Forelimb muscle (tissue), 1 donor: ENCODE measurements at regions not wholly inside any gene's neighbourhood (a gene's known extent, or its start where the extent isn't known, plus 50 kb on each side); places are given as distances from the start of the nearest gene placed in this dataset.
"Not testable (repeated sequence)": the region's sequence is repeated elsewhere in the genome, so short reads cannot be mapped to it uniquely, and the experiment has no call there.

Source experiments
- DNase-seq: peaks from one replicate; pipeline ENCODE4 v3.0.0-alpha.2; 2013; ENCODE audit warnings: low read depth

DNA sequence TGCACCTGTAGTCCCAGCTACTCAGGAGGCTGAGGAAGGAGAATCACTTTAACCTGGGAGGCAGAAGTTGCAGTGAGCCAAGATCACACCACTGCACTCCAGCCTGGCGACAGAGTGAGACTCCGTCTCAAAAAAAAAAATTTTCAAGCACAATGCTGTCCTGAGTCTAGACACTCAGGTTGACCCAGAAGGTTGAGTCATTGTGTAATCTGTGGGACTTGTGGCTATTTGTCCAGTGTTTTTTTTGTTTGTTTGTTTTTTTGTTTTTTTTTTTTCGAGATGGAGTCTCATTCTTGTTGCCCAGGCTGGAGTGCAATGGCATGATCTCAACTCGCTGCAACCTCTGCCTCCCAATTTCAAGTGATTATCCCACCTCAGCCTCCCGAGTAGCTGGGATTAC lies 74.3 kb upstream of the SOX13 start:
- not testable (repeated sequence) for DNase-seq

DNA sequence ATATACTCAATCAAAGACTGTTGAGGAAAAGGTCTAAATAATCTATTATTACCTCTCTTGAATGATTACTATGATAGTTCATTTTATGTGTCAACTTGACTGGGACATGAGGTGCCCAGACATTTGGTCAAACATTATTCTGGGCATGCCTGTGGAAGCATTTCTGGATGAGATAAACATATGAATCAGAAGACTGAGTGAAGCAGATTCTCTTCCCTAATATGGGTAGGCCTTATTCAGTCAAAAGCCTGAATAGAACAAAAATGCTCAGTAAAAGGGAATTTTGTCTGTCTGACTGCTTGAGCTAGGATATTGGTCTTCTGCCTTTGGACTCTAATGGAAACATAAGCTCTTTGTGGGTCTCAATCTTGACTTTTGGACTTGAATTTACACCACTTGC lies 73.3 kb upstream of the SOX13 start:
- no peak for DNase-seq

DNA sequence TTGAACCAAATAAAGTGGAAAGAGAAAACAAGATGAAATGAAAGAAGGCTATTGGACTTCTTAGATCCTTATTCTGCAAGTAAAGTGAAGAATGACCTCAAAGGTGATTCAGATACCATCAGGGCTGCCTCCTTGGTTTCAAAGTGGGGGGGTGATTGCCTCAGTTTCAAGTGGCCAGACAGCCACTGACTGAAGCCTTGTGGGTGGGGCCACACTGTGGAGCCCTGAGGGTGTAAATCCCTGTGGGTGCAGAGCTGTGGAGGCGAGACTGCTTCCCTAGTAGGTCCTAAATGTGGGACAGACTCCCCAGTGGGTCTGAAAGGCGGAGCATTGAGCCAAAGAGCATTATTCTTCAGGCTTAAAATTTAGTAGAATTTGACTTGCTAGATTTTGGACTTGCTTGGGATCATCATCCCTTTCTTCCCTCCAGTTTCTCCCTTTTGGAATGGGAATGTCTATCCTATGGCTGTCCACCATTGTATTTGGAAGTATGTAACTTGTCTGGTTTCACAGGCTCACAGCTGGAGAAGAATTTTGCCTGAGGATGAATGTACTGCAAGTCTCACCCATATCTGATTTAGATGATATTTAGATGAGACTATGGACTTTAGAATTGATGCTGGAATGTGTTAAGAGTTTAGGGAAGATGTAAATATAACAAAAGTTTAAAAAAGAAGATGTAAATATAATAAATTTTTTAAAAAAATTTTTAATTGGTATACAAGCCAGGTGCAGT lies 71.6 kb upstream of the SOX13 start:
- no peak for DNase-seq

DNA sequence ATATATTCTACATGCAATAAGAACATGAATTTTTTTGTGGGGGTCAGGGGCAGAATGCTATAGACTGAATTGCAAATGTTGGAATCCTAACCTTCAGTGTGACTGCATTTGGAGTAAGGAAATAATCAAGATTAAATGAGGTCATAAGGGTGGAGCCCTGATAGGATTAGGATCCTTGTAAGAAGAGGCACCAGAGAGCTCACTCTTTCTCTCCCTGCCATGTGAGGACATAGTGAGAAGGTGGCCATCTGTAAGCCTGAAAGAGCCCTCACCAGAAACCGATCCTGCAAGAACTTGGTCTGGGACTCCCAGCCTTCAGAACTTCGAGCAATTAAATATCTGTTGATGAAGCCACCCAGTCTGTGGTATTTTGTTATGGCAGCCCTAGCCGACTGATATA lies 70.3 kb upstream of the SOX13 start:
- no peak for DNase-seq

DNA sequence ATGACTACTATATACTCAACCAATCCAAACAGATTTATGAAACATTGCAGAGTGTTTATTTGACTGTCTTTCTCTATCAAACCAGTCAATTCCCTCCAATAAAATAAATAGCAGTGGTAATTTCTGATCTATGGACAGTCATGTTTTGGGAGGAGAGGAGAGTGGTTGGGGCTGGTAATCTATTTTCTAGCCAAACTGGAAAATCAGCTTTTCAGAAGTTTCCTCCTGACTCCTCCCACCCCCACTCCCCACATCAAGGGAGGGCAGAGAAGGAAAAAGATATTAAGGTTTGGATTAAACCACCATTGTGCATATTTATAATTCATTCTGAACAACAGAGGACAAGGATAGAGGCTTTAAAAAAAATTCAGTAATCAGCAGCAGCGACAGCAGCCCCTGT lies 69.4 kb upstream of the SOX13 start:
- no peak for DNase-seq

DNA sequence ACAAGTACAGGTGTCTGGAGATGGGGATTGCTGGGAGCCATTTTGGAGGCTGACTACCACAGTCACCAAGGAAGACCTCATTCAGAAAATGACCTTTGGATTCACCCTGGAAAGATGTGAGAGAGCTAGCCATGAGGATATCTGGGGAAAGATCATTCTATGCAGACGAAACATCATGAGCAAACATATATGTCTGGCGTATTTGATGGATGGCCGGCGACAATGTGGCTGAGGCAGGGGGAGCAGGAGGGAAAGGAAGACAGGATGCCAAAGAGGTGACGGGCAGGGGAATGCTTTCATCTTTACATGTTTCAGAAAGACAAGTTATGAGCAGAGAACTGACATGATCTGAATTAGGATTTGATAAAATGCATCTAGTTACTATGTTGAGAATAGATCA lies 61.5 kb upstream of the SOX13 start:
- DNase-seq: no peak

DNA sequence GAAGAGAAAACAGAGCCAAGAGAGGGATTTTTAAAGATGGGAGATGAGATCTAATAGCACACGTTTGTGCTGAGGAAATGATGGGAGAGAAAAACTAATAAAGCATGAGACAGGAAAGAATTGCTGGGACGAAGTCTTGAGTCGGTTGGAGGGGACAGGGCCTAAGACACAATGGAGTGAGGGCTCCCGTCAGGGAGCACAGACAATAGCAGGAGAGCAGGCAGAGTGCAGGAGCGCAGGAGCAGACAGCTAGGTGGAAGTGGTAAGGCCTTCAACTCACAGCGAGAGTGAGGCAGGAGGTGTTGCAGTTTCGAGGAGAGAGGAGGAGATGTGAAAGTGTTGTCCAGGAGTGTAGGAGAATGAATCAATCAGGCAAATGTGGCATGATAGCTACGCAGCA lies 59.9 kb upstream of the SOX13 start:
- no peak for DNase-seq

DNA sequence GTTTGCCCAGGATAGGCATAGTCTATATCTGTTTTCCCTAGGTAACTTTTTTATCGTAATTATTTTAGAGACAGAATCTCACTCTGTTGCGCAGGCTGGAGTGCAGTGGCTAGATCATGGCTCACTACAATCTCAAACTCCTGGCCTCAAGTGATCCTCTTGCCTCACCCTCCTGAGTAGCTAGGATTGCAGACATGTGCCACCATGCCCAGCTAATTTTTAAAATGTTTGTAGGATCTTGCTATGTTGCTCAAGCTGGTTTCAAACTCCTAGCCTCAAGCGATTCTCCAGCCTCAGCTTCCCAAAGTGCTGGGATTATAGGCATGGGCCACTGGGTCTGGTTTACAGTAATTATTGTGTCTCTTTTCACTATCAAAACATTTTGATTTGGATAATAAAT lies 58.6 kb upstream of the SOX13 start:
- no peak for DNase-seq

DNA sequence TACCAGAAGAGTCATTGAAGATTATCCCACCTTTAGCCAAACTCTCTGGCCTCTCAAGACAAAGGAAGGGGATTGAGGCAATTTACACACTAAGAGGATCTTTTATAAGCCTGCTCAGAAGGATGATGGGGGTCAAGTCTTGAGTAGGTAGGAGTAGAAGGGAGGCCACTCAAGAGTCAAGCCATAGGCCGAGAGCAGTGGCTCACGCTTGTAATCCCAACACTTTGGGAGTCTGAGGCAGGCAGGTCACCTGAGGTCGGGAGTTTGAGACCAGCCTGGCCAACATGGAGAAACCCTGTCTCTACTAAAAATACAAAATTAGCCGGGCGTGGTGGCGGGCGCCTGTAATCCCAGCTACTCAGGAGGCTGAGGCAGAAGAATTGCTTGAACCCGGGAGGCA lies 58.0 kb upstream of the SOX13 start:
- DNase-seq: not testable (repeated sequence)

DNA sequence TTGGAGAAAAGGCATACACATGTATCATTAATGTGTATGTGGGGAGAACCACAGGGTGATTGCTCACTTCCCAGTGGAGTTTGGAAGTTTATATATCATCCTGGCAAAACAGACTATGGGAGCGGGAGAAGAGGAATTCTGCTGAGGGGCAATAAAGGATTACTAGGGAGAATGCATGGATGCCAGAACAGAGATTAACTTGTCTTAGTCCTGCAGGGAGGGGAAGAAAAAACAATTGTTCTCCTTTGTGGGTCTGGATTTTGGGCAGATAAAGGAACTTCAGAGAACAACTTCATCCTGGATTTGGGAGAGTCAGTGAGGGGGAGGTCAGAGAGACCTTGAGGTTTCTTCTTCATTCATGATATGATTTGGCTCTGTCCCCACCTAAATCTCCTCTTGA lies 55.9 kb upstream of the SOX13 start:
- DNase-seq: no peak

DNA sequence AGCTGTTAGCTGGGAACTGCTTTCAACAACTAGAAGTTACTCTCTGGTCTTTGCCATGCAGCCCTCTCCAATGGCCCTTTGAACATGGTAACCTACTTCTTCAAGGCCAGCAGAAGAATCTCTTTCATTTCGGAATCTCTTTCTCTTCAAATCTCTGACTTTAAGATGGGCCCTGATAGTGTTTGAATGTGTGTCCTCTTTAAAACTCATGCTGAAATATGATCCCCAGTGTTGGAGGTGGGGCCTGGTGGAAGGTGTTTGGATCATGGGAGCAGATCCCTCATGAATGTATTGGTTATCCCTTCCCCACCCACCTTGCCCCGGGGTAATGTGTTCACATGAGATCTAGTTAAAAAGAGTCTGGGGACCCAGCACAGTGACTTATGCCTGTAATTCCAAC lies 54.5 kb upstream of the SOX13 start:
- no peak for DNase-seq
